NT2/D1 (cell line): ENCODE measurements at regions not wholly inside any gene's neighbourhood (a gene's known extent, or its start where the extent isn't known, plus 50 kb on each side); places are given as distances from the start of the nearest gene placed in this dataset.

Experiments
- DNase-seq: peaks from one replicate; pipeline ENCODE4 v3.0.0-alpha.2; 2011; ENCODE audit warnings: low read depth, low spot score
- H3K27me3 ChIP-seq: 2 replicates; pipeline ENCODE4 v1.6.0; 2011; ENCODE audit warnings: mild to moderate bottlenecking; ENCODE audit not compliant: insufficient read length, insufficient read depth
- H3K36me3 ChIP-seq: 2 replicates; pipeline ENCODE4 v1.6.1; 2011; ENCODE audit warnings: mild to moderate bottlenecking, low read length, mixed read lengths; ENCODE audit not compliant: insufficient read depth, insufficient read length
- H3K4me1 ChIP-seq: 2 replicates; pipeline ENCODE4 v1.5.1; 2011; ENCODE audit not compliant: insufficient read depth, insufficient read length
- H3K4me3 ChIP-seq: 2 replicates; pipeline ENCODE4 v1.5.1; 2011; ENCODE audit warnings: low read depth; ENCODE audit not compliant: insufficient read length
- H3K9ac ChIP-seq: 2 replicates; pipeline ENCODE4 v1.6.0; 2011; ENCODE audit warnings: low read depth; ENCODE audit not compliant: insufficient read length
- H3K9me3 ChIP-seq: 2 replicates; pipeline ENCODE4 v1.5.1; 2011; ENCODE audit warnings: mild to moderate bottlenecking, low read length; ENCODE audit not compliant: insufficient read depth
- SUZ12 ChIP-seq: IDR thresholded peaks from 2 replicates; pipeline ENCODE4 v1.6.1; 2011; ENCODE audit not compliant: insufficient read length, insufficient read depth; ENCODE audit errors: extremely low read depth
- YY1 ChIP-seq: IDR thresholded peaks from 2 replicates; pipeline ENCODE4 v1.6.1; 2011; ENCODE audit not compliant: insufficient read length, insufficient read depth
- ZNF274 ChIP-seq: IDR thresholded peaks from 2 replicates; pipeline ENCODE4 v1.6.1; 2011; ENCODE audit warnings: mild to moderate bottlenecking, low read depth, low read length

DNA sequence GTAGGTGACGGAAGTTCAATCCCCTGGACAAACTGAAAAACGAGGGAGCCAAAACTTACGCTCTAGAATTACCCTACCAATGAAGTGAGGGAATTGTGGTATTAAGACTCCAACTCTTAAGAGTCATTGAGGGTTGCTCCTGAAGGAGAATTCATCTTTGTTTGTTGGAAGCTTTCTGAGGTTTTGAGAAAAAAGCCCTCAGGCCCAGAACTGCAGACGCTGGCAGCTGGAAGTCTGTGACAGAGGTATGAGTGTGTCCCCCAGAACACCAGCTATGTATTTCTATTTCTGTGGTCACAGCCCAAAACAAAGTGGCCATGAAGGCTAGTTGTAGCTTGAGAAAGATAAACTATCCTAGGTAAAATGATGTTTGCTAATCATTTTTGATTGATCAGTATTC lies 438.8 kb upstream of the B3GALT2 start:
- no peaks in the 10 kb centered on the region for H3K4me1 ChIP-seq
- H3K9me3 ChIP-seq, result no peaks in the 10 kb centered on the region
- H3K4me3 ChIP-seq, result no peak overlapping the region
- DNase-seq, result no peak
- TF ChIP-seq YY1 (no peak), ZNF274 (no peak), SUZ12 (no peak)
- no peak overlapping the region for H3K9ac ChIP-seq
- H3K27me3 ChIP-seq, result no peaks in the 10 kb centered on the region
- no peaks in the 10 kb centered on the region for H3K36me3 ChIP-seq

DNA sequence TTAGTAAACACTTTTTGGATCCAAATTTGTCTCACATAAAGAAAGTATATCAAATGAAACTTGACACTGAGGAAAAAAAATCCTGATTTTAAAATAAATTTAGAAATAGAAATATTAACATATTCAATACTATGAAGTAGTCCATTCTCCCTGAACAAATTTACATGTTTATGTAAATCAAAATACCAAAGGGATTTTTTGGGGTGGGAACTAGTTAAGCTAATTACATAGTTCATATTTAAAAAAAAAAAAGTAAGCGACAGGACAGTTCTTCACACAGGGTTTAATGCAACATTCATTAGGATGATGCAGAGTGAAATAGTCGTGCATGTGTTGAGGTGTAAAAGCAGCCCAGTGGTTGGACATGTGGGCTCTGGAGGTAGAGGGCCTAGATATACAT lies 433.5 kb upstream of the B3GALT2 start:
- no peaks in the 10 kb centered on the region for H3K27me3 ChIP-seq
- no peak for DNase-seq
- H3K4me1 ChIP-seq, result no peaks in the 10 kb centered on the region
- H3K4me3 ChIP-seq, result no peak overlapping the region
- no peaks in the 10 kb centered on the region for H3K36me3 ChIP-seq
- no peaks in the 10 kb centered on the region for H3K9me3 ChIP-seq
- TF ChIP-seq SUZ12 (no peak), ZNF274 (no peak), YY1 (no peak)
- no peak overlapping the region for H3K9ac ChIP-seq

DNA sequence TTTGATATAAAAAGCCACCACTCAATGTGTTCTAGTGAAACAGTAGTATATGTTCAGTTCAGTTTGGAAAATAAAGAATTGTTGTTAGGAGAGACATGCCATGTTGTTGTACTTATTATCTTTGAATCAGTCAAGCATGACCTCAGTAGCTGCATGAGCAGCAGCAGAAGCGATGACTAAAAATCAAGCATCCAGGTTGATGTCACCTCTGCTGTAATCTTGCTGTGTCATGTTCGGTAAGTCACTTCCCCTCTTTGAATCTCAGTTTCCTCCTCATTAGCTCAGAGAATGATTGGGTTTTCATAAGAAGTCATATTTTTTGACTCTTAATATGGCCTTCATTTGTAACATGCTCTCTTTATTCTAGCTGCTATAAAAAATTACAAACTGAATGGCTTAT lies 428.4 kb upstream of the B3GALT2 start:
- DNase-seq, result no peak
- Histone ChIP-seq H3K4me3 (no peak overlapping the region), H3K4me1 (no peaks in the 10 kb centered on the region), H3K36me3 (no peaks in the 10 kb centered on the region), H3K9ac (no peak overlapping the region), H3K27me3 (no peaks in the 10 kb centered on the region), H3K9me3 (no peaks in the 10 kb centered on the region)
- TF ChIP-seq ZNF274 (no peak), SUZ12 (no peak), YY1 (no peak)

GRCh38 chr1:193614275-193614674 lies 427.9 kb upstream of the B3GALT2 start:
- no peak for DNase-seq
- TF ChIP-seq YY1 (no peak), ZNF274 (no peak), SUZ12 (no peak)
- Histone ChIP-seq H3K9me3 (no peaks in the 10 kb centered on the region), H3K9ac (no peak overlapping the region), H3K27me3 (no peaks in the 10 kb centered on the region), H3K4me1 (no peaks in the 10 kb centered on the region), H3K4me3 (no peak overlapping the region), H3K36me3 (no peaks in the 10 kb centered on the region)

DNA sequence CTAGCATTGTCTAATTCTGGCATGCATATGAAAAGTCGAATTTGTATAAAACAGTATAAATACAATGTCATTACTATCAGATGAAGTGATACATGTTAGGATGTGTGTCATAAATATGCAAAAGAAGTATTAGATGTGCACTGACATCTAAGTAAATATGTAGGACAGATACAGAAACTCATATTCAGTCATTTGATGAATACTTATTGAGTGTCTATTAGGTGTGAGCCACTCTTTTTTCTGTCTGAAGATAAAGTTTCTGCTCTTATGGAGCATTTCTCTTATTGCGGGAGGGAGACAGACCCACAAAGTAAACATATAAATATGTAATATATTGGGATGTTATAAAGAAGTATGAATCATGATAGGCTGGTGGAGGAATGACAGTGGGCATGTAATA lies 426.6 kb upstream of the B3GALT2 start:
- Histone ChIP-seq H3K27me3 (no peaks in the 10 kb centered on the region), H3K4me1 (no peaks in the 10 kb centered on the region), H3K4me3 (no peak overlapping the region), H3K36me3 (no peaks in the 10 kb centered on the region), H3K9me3 (no peaks in the 10 kb centered on the region), H3K9ac (no peak overlapping the region)
- no peak for DNase-seq
- TF ChIP-seq YY1 (no peak), SUZ12 (no peak), ZNF274 (no peak)

GRCh38 chr1:193609592-193609991 lies 423.2 kb upstream of the B3GALT2 start:
- Histone ChIP-seq H3K9me3 (no peaks in the 10 kb centered on the region), H3K4me3 (no peak overlapping the region), H3K4me1 (no peaks in the 10 kb centered on the region), H3K27me3 (no peaks in the 10 kb centered on the region), H3K9ac (no peak overlapping the region), H3K36me3 (no peaks in the 10 kb centered on the region)
- DNase-seq, result no peak
- no peak for TF ChIP-seq ZNF274
- no peak for TF ChIP-seq YY1
- no peak for TF ChIP-seq SUZ12

DNA sequence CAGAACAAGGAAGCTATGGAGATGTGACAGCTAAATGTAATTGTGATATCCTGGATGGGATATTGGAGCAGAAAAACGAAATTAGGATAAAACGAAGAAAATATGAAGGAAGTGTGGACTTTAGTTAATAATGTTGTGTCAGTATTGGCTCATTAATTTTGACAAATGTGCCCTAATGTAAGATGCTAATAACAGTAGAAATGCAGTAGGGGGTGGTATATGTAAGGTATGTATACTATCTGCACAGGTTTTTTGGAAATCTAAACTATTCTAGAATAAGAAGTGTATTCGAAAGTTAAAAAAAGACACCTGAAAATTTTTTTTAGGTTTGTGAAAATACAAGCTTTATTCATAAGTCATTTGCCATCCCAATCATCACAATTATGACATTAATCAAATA lies 421.4 kb upstream of the B3GALT2 start:
- Histone ChIP-seq H3K9me3 (no peaks in the 10 kb centered on the region), H3K9ac (no peak overlapping the region), H3K4me3 (no peak overlapping the region), H3K36me3 (no peaks in the 10 kb centered on the region), H3K27me3 (no peaks in the 10 kb centered on the region), H3K4me1 (no peaks in the 10 kb centered on the region)
- no peak for DNase-seq
- TF ChIP-seq YY1 (no peak), ZNF274 (no peak), SUZ12 (no peak)

DNA sequence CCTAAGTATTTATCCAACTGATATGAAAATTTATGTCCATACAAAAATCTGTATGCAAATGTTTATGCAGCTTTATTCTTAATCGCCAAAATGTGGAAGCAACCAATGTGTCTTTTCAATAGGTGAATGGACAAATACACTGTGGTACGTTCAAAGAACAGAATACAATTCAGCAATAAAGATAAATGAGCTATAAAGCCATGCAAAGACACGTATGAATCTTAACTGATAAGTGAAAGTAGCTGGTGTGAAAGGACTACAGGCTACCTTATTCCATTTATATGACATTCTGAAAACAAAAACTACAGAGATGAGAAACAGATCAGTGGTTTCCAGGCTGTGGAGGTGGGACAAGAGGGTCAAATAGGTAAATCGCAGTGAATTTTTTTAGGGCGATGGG lies 419.6 kb upstream of the B3GALT2 start:
- Histone ChIP-seq H3K36me3 (no peaks in the 10 kb centered on the region), H3K4me3 (no peak overlapping the region), H3K9me3 (no peaks in the 10 kb centered on the region), H3K9ac (no peak overlapping the region), H3K27me3 (no peaks in the 10 kb centered on the region), H3K4me1 (no peaks in the 10 kb centered on the region)
- TF ChIP-seq SUZ12 (no peak), YY1 (no peak), ZNF274 (no peak)
- no peak for DNase-seq
